ENCODE measurements at regions not wholly inside any gene's neighbourhood (a gene's known extent, or its start where the extent isn't known, plus 50 kb on each side); places are given as distances from the start of the nearest gene placed in this dataset.

- H3K4me1 ChIP-seq = no peaks in the 10 kb centered on the region
- intact Hi-C loops (cut with DNase I) = no loop called here
- DNase-seq = no peak
Observed at GRCh38 chr1:218079347-218079746, 205.7 kb upstream of the RRP15 start.

GRCh38 chr1:218079820-218080219 is 205.3 kb upstream of the RRP15 start:
- TF ChIP-seq POLR2A (IDR thresholded peaks at IDR 0.05) (no peak), CTCF (IDR thresholded peaks at IDR 0.05) (no peak)
- intact Hi-C loops (cut with DNase I) = no loop called here

More at GRCh38 chr1:218079347-218079746, 205.7 kb upstream of the RRP15 start:
- Histone ChIP-seq H3K4me3 (no peak overlapping the region), H3K27ac (no peak overlapping the region), H3K36me3 (replicated peaks in 1 of 2; ENCODE audit: insufficient read depth in 1 of 2, low read depth in 2 of 2) (no peaks in the 10 kb centered on the region), H3K9me3 (no peaks in the 10 kb centered on the region), H3K27me3 (no peaks in the 10 kb centered on the region)
- ATAC-seq = no peak
- WGBS, 2 donors = 45 to 47% methylated on average over 4 of the region's 4 CpGs
- TF ChIP-seq POLR2A (IDR thresholded peaks at IDR 0.05) = no peak
- TF ChIP-seq CTCF (IDR thresholded peaks at IDR 0.05) = no peak

GRCh38 chr1:218080863-218081262 is 204.2 kb upstream of the RRP15 start:
- DNase-seq (no peak), ATAC-seq (no peak)

More at GRCh38 chr1:218079820-218080219, 205.3 kb upstream of the RRP15 start:
- H3K27me3 ChIP-seq = no peaks in the 10 kb centered on the region
- ATAC-seq (no peak), DNase-seq (no peak)
- 27% methylated on average over 5 of the region's 5 CpGs for WGBS, 2 donors
- H3K9me3 ChIP-seq = no peaks in the 10 kb centered on the region
- H3K27ac ChIP-seq = no peak overlapping the region
- no peaks in the 10 kb centered on the region for H3K4me1 ChIP-seq
- H3K4me3 ChIP-seq = no peak overlapping the region
- no peaks in the 10 kb centered on the region for H3K36me3 ChIP-seq (replicated peaks in 1 of 2; ENCODE audit: insufficient read depth in 1 of 2, low read depth in 2 of 2)

GRCh38 chr1:218081358-218081757 is 203.7 kb upstream of the RRP15 start:
- Histone ChIP-seq H3K27ac (no peak overlapping the region), H3K27me3 (no peaks in the 10 kb centered on the region), H3K4me1 (no peaks in the 10 kb centered on the region), H3K9me3 (no peaks in the 10 kb centered on the region), H3K36me3 (replicated peaks in 1 of 2; ENCODE audit: insufficient read depth in 1 of 2, low read depth in 2 of 2) (no peaks in the 10 kb centered on the region), H3K4me3 (no peak overlapping the region)
- ATAC-seq (no peak), DNase-seq (no peak)
- TF ChIP-seq CTCF (IDR thresholded peaks at IDR 0.05) (no peak), POLR2A (IDR thresholded peaks at IDR 0.05) (no peak)
- intact Hi-C loops (cut with DNase I) = no loop called here

More at GRCh38 chr1:218080863-218081262, 204.2 kb upstream of the RRP15 start:
- Histone ChIP-seq H3K9me3 (no peaks in the 10 kb centered on the region), H3K4me3 (no peak overlapping the region), H3K27ac (no peak overlapping the region), H3K4me1 (no peaks in the 10 kb centered on the region), H3K36me3 (replicated peaks in 1 of 2; ENCODE audit: insufficient read depth in 1 of 2, low read depth in 2 of 2) (no peaks in the 10 kb centered on the region), H3K27me3 (no peaks in the 10 kb centered on the region)
- 67 to 71% methylated on average over 5 of the region's 5 CpGs for WGBS, 2 donors
- TF ChIP-seq POLR2A (IDR thresholded peaks at IDR 0.05) (no peak), CTCF (IDR thresholded peaks at IDR 0.05) (no peak)
- intact Hi-C loops (cut with DNase I) = no loop called here

GRCh38 chr1:218090459-218090858 is 194.6 kb upstream of the RRP15 start:
- DNase-seq (no peak), ATAC-seq (no peak)
- H3K4me3 ChIP-seq = no peak overlapping the region
- H3K9me3 ChIP-seq = no peaks in the 10 kb centered on the region
- no peaks in the 10 kb centered on the region for H3K27me3 ChIP-seq
- H3K27ac ChIP-seq = no peak overlapping the region
- intact Hi-C loops (cut with DNase I) = no loop called here
- no peaks in the 10 kb centered on the region for H3K4me1 ChIP-seq
- no peak for TF ChIP-seq POLR2A (IDR thresholded peaks at IDR 0.05)
- 78% methylated on average over 1 of the region's 1 CpG for WGBS, 2 donors
- no peaks in the 10 kb centered on the region for H3K36me3 ChIP-seq (replicated peaks in 1 of 2; ENCODE audit: insufficient read depth in 1 of 2, low read depth in 2 of 2)

Data from body of pancreas (tissue), 4 donors.